ENCODE measurements at regions not wholly inside any gene's neighbourhood (a gene's known extent, or its start where the extent isn't known, plus 50 kb on each side); places are given as distances from the start of the nearest gene placed in this dataset.

DNA sequence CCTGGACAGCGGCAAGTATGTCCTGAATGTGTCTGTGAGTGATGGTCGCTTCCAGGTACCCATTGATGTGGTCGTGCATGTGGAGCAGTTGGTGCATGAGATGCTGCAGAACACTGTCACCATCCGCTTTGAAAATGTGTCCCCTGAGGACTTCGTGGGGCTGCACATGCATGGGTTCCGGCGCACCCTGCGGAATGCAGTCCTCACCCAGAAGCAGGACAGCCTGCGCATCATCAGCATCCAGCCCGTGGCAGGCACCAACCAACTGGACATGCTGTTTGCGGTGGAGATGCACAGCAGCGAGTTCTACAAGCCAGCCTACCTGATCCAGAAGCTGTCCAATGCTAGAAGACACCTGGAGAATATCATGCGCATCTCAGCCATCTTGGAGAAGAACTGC, 125.3 kb upstream of the MTNR1B start:
- TF ChIP-seq, protein P1, sequence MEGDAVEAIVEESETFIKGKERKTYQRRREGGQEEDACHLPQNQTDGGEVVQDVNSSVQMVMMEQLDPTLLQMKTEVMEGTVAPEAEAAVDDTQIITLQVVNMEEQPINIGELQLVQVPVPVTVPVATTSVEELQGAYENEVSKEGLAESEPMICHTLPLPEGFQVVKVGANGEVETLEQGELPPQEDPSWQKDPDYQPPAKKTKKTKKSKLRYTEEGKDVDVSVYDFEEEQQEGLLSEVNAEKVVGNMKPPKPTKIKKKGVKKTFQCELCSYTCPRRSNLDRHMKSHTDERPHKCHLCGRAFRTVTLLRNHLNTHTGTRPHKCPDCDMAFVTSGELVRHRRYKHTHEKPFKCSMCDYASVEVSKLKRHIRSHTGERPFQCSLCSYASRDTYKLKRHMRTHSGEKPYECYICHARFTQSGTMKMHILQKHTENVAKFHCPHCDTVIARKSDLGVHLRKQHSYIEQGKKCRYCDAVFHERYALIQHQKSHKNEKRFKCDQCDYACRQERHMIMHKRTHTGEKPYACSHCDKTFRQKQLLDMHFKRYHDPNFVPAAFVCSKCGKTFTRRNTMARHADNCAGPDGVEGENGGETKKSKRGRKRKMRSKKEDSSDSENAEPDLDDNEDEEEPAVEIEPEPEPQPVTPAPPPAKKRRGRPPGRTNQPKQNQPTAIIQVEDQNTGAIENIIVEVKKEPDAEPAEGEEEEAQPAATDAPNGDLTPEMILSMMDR (IDR thresholded peaks at IDR 0.05; ENCODE audit: extremely low read depth, missing control alignments): no peak
- no peak for DNase-seq (ENCODE audit: low spot score)

DNA sequence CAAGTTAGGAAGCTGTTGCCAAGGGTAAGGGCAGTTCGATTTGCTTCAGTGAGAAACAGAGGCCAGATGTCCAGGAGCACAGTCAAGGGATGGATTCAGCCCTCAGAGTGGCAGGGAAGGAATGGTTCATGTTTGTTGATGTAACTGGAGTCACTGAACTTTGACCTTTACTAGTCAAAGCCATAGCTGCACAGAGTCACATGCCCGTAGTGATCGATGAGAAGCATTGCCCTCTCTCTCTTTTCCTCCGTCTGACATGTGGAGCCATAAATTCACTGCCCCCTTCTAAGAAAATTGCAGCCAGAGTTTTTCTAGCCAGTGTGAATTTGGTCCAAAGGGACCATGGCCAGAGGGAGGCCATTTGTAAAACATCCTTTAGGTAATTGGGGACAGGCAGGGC, 124.1 kb upstream of the MTNR1B start:
- TF ChIP-seq, protein P1 (IDR thresholded peaks at IDR 0.05; ENCODE audit: extremely low read depth, missing control alignments): no peak

DNA sequence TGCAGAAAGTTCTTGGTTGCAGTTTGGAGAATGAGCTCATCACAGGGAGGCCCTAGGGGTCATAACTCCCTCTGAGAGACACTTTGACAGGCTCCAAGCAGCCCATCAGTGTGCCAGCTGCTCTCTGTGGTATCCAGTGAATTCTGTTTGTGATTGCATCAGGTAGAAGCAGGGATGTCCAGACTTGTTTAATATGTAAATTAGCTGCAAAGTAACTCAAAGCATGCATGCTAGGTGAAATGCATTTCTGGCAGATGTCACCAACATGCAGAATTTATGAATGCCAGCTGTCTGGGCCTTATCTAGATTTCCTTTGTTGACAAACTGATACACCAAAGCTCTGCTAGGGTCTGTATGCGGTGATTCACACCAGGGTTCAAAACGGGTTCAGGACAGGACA, 123.6 kb upstream of the MTNR1B start:
- DNase-seq (ENCODE audit: low spot score): no peak
- TF ChIP-seq, protein P1 (IDR thresholded peaks at IDR 0.05; ENCODE audit: extremely low read depth, missing control alignments): no peak

More for the DNA sequence above, 124.1 kb upstream of the MTNR1B start:
- DNase-seq (ENCODE audit: low spot score): no peak

DNA sequence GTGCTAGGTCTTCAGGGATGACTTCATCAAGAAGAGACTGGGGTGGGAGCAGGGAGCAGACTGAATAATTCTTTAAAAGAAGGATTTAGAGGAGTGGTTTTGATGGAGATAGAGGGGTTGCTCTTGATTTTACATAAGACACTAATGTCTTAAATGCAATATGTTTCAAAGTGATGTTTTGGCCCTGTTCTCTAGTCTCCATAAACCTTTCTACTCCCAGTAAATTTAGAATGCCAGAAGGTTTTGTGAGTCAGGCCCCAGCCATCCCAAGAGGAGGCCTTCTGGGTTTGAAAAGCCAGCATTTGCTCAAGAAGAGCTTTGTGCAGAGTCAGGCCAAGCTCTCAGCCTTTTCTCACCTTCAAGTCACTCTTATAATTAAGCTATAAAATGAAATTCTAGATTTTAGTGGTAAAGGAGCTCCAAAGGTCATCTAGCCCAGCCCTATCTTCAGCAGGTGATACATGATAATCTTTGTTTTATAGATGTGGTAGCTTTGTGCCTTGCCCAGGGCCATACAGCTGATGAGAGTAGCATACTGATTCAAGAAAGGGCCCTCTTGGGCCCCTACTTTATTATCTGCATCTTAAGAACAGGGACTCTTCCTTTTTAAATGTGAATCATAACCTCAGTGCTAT, 122.8 kb upstream of the MTNR1B start:
- no peak for DNase-seq (ENCODE audit: low spot score)
- TF ChIP-seq, protein P1 (IDR thresholded peaks at IDR 0.05; ENCODE audit: extremely low read depth, missing control alignments): no peak

DNA sequence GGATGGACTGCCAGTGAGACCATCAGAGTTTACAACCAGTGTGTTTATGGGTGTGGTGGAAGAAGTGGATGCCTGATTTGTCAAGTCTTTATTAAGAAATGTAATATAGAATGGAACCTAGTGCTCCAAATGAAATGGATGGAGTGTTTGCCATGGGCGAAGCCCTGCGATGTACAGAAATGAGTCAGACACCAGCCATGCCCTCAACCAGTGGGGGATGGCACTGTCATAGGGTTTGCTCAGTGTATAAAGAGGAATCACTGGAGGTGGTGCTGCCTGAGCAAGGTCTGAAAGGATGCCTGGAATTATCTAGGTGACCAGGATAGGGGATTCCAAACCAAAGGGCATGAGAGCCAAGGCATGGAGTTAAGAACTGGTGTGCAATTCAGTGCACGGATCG, 120.9 kb upstream of the MTNR1B start:
- DNase-seq (ENCODE audit: low spot score): no peak
- TF ChIP-seq, protein P1 (IDR thresholded peaks at IDR 0.05; ENCODE audit: extremely low read depth, missing control alignments): no peak

DNA sequence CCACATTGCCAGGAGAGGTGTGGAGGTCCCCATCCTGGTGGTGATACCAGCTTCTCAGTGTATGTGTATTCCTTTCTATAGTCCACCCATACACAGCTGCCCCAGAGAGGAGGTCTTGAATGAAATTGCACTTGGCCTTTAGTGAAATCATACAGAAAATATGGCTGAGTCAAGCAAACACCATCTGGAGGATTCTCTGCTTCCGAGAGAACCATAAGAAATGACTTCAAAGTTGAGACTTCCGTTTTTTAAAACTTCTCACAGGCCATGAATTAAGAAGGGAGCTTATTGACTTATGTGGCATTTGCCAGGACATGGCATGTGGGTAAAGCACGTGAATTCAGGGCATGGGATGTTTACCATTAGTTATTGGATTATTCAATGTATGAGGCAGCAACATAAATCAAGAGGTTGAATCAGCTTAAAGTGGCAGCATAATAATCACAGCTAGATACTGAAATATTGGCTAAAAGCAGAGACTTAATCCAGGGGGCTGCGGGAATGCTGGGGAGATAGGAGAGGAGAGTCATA, 119.1 kb upstream of the MTNR1B start:
- TF ChIP-seq, protein P1 (IDR thresholded peaks at IDR 0.05; ENCODE audit: extremely low read depth, missing control alignments): no peak
- no peak for DNase-seq (ENCODE audit: low spot score)

DNA sequence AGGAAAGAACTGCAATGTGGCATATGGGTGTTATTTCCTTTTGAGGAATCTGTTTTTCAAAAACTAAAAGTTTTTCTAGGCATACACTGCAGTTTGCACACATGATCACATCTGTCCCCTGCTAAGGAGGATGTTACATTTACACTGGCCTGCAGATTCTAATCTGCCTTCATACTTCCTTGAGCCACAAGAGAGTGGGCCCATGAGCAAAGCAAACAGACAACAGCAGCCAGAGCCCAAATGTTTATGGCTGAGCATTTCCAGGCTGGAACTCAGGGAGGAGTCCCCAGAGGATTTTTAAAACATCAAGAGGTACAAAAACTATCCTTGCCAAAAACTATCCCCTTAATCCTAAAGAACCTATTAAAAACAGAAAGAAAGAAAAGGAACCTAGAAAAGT, 117.2 kb upstream of the MTNR1B start:
- no peak for DNase-seq (ENCODE audit: low spot score)
- TF ChIP-seq, protein P1 (IDR thresholded peaks at IDR 0.05; ENCODE audit: extremely low read depth, missing control alignments): no peak
